ENCODE measurements at regions not wholly inside any gene's neighbourhood (a gene's known extent, or its start where the extent isn't known, plus 50 kb on each side); places are given as distances from the start of the nearest gene placed in this dataset.
"Not testable (repeated sequence)": the region's sequence is repeated elsewhere in the genome, so short reads cannot be mapped to it uniquely, and the experiment has no call there.

DNA sequence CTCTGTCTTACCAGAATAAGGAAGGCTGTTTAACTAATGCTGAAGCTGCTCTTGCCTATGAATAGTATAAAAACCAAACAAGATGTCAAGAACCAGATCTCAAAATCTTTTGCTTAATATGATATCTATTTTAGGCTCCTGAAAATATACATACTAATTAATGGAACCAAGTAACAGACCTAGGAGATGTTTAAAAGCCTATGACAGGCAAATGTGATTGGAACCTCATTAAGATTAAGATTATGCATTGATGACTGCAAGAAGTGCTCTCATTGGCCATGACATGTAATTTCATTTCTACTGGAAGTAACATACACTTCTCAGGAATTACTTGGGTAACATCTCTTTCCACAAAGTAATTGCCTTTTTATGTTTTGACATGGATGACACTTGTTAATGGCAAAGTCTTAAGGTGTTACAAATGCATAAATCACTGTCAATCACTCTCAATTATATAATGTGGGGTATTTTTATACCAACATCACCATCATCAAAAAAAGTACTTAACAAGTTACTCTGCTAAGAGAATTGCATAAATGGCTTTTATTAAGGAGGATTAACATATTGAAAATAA, 326.9 kb upstream of the MIR17HG start:
- DNase-seq = no peak

- DNase-seq = no peak
Measured at GRCh38 chr13:91024157-91024792, 323.2 kb upstream of the MIR17HG start.

GRCh38 chr13:91025442-91025841, 322.0 kb upstream of the MIR17HG start:
- no peak for DNase-seq

DNA sequence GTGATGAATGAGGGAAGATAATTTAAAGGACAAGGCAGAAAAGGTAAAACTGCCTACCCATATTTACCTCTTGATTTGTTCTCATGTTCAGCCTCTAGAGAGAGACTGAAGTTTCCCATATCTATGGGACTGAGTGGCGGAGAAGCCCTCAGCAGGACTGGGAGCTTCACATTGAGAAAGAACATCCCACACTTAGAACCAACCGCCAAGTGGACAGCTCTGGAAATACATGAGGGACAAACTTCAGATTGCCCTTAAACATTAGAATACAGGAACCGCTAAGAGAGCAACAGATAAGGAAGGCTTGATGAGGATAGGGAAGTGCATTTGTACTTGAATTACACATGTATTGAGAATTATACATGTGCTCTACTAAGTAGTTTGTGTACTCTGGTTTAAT, 316.0 kb upstream of the MIR17HG start:
- DNase-seq = no peak

DNA sequence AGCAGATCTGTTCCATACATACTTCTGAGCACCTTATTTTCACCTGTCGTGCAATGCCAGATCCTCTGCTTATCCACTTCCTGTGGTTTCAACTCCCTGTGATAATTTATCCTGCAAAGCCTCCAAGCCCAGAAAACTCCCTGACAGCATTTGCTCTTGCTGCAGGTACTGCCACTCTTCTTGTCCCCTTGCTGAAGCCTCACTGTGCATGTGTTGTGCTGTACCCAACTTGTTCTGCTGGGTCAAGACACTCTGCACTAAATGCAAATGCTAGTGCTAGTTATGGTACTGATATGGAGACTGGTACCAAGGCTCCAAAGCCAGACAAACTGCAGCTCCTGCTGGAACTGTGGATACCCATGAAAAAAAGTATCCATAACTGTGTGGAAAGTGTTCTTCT, 315.4 kb upstream of the MIR17HG start:
- no peak for DNase-seq

DNA sequence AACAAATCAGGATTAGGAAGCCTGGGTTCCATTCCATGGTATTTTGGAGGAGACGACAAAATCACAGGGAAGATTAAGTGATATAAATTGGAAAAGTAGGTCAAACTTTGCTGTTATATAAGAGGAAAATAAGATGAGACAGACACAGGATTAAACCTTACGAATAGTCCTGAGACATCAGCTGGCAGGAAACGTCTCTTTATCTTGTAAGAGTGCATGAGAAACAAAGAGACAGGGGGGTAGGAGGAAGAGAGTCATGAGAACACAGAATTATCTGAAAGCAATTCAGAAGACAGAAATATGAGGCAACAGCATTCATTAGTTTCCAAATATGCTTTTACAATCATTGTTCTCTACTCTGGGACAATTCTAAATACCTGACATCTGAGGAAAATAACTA, 310.6 kb upstream of the MIR17HG start:
- DNase-seq = no peak

GRCh38 chr13:91042870-91043269, 304.6 kb upstream of the MIR17HG start:
- DNase-seq = no peak

DNA sequence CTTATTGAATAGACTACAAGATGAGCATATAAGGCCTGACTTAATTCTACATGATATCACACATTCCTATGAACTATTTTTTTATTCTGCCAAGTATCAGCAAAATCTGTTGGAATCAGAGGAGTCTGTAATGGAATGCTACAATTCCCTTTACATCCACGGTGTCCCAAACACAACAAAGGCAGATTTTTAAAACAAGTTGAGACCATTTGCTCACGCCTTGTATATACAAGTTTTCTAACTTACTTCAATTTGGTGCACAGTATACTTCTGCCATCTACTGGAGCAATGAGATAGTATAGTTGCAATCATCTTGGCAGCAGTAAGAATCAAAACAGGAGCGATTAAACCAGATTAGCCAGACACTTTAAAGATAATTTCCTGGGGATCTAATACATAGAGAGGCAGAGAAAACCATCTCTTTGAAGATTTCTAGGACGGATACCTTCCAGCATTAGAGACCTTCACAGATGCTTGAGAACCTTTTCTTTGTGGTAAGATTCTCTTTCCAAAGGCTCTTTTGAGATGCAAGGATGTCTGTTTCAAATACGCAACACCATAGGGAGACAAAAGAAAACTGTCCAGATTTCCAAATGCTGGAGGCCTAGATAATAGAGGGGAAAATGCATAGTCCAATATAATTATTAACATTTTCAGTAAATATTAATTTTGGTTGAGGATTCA, 302.0 kb upstream of the MIR17HG start:
- no peak for DNase-seq

- no peak for DNase-seq
Measured at GRCh38 chr13:91046715-91047327, 300.7 kb upstream of the MIR17HG start.

DNA sequence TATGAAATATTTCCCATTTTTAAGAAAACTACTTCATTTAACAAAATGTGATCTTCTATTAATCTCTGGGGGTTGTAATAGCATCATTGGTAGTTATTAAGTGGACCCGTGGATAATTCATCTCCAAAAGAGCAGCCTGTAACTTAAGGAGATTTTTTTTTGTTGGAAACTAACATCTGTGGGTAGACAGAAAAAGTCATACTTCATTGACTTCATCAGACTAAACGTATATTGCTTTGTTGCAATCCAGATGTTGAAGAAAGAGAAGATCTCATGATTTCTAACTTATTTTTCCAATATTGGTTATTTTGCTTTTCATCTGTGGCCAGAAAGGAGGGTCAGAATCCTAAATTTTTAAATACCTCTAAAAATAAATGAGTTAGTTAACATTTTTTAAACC, 296.5 kb upstream of the MIR17HG start:
- no peak for DNase-seq

GRCh38 chr13:91052876-91053275, 294.6 kb upstream of the MIR17HG start:
- DNase-seq = no peak

DNA sequence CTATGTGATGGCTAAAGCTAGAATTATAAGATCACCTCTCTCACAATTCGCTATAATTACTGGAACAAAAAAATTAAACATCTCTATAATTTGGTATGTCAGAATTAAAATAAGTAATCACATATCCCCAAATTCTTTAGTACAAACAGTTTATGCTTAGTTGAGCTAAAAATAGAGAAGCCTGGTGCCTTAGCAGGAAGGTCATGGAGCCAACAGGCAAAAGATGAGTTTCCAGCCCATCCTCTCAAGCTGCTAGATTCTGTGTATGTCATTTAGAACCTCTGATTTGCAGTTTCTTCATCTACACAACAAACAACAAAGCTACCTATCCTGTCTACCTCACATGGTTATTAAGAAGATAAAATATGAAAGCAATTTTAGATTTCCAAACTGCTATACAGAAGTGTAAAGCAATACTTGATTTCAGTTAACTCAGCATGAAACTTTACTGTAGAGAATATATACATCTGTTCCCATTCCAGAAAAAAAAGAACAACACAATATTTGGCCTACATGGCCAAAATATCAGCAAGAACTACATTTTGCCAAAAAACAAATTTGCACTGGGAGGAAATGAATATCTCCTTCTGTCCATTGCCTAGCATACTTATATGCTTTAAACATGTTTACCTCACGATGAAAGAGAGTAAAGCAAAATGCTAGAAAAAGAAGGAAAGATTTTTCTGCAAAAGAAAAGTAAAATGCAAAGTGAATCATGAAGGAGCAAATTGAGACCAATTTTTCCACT, 294.0 kb upstream of the MIR17HG start:
- no peak for DNase-seq

GRCh38 chr13:91054902-91055301, 292.6 kb upstream of the MIR17HG start:
- DNase-seq = no peak

DNA sequence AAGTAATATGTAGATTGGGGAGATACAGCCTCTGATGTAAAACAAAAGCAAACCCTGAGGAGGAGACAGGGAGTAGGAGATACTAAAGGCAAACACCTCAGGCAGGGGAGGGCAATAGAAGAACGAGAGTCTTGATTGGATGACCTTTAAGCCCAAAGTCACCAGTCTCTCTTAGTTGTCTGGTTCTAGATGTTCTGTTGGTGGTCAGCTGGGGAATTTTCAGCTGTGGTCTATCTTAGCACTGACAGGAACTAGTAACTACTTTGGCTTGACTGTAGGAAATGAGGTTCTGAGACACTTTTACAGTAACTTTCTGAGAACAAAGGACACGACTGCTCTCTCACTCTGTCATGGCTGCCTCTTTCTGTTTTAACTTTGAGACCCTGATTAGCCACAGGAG, 290.7 kb upstream of the MIR17HG start:
- no peak for DNase-seq

GRCh38 chr13:91057507-91057906, 290.0 kb upstream of the MIR17HG start:
- DNase-seq = not testable (repeated sequence)

- DNase-seq = no peak
Measured at GRCh38 chr13:91058066-91058465, 289.4 kb upstream of the MIR17HG start.

GRCh38 chr13:91058919-91059318, 288.6 kb upstream of the MIR17HG start:
- DNase-seq = no peak

DNA sequence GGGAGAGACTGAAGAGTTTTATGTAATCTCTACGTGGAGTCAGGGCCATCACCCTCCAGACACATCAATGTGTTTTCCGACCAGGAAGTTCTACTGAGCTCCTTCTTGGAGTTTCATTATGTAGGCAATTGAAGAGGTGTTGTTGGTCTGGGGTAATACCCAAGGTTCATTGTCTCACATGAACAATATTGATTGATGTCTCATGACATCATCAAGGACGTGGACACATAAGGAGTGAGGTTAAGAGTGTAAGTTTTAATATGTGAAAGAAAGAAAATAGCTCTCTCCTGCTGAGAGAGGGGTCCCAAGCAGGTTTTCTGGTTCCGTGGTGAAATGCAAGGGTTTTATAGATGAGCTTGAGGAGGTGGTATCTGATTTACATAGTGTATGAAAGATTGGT, 280.7 kb upstream of the MIR17HG start:
- no peak for DNase-seq

DNA sequence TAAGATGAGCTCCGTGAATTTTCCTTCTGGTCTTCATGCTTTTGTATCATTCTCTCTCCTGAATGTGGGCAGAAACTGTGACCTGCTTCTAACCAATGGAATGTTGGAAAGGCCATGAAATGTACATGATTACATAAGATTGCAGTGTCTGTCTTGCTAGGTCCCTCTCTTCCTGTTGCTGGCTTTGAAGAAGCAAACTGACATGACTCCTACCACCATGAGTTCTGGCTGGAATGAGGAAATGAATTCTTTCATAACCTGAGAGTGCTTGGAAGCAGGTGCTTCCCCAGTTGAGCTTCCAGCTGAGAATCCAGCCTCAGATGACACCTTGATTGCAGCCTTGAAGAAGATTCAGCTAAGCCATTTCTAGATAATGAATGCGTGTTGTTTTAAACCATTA, 275.0 kb upstream of the MIR17HG start:
- no peak for DNase-seq

- no peak for DNase-seq
Measured at GRCh38 chr13:91074091-91074490, 273.4 kb upstream of the MIR17HG start.

DNA sequence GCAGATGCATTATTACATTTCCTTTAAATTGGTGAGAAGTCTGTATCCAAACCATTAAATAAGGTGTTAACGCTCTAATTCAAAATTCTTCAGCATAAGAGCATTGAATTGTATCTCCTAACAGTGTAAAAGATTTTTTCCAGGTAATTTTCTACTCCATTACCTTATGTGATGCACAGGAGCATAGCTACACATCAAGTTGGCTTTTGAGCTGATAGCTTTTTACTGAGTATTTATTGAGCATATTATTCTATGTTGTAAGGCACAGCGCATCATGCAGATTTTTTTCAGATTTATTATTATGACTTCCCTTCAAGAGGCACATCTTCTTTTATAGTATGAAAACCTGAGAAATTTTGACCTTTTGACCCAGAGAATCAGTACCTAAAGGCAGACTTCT, 270.7 kb upstream of the MIR17HG start:
- no peak for DNase-seq

GRCh38 chr13:91078093-91078679, 269.3 kb upstream of the MIR17HG start:
- DNase-seq = no peak

DNA sequence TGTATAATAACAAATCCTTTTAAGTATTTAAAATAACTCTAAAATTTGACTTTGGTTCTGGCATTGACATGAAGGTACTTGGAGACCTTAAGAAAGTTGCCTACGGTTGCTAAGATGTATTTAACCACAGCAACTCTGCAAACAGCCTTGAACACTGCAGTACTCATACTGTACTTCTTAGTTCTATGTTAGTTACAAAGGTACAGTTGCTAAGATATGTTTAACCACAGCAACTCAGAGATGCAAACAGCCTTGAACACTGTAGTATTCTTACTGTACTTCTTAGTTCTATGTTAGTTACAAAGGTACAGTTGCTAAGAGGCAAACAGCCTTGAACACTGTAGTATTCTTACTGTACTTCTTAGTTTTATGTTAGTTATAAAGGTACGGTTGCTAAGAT, 268.3 kb upstream of the MIR17HG start:
- DNase-seq = no peak

All from DMS79 treated with DMSO at 0.1 percent for 48 hours (cell line).